Endothelial cell of umbilical vein (primary cell): ENCODE measurements at regions not wholly inside any gene's neighbourhood (a gene's known extent, or its start where the extent isn't known, plus 50 kb on each side); places are given as distances from the start of the nearest gene placed in this dataset.
A peak's percentile ranks its signal among the peaks of the same experiment; 100 is the strongest.

Source experiments
- BruUV-seq: library from RNA; stranded (reverse); fragments of 400-500 nt; replicated peaks from 2 replicates; lab custom pipeline; 2021; lab: Mats Ljungman, UMichigan
- CTCF ChIA-PET: fragments of 300-600, 350-600 bp; sonication (Branson Sonifier 250); formaldehyde crosslinking; loops from one replicate; lab custom pipeline; 2021; ENCODE audit warnings: antibody characterized with exemption, inconsistent platforms; lab: Charles Lee
- POLR2A ChIA-PET: fragments of 300-600, 350-600 bp; sonication (Branson Sonifier 250); formaldehyde crosslinking; loops from one replicate; lab custom pipeline; 2021; ENCODE audit warnings: antibody characterized with exemption, inconsistent platforms; lab: Charles Lee
- DNase-seq: peaks from one replicate; pipeline ENCODE4 v3.0.0-alpha.2; 2011; ENCODE audit warnings: low read depth, low spot score
- FAIRE-seq: peaks from 2 replicates; lab custom pipeline; 2011; peaks lifted over from hg19 to GRCh38; lab: Jason Lieb, UNC
- H2AFZ ChIP-seq: 2 replicates; pipeline ENCODE4 v1.6.0; 2012; ENCODE audit warnings: low read depth, low read length, control low read depth, inconsistent platforms
- H3K27ac ChIP-seq: 2 replicates; pipeline ENCODE4 v1.5.1; 2011; ENCODE audit warnings: low read depth, mild to moderate bottlenecking, control low read depth, low read length, moderate library complexity; ENCODE audit not compliant: insufficient read depth
- H3K27me3 ChIP-seq, 2 experiments: 2 replicates each; pipeline versions ENCODE4 v1.6.0 to v1.6.1; 2011; ENCODE audit warnings: low read length in 2 of 2, mixed read lengths in 1 of 2; ENCODE audit not compliant: control insufficient read depth in 2 of 2, insufficient read depth in 2 of 2
- H3K36me3 ChIP-seq, 2 experiments: 2 replicates in 1 of 2; 3 replicates in 1 of 2; pipeline ENCODE4 v1.5.1; 2011; ENCODE audit warnings: low read length in 2 of 2, mild to moderate bottlenecking in 1 of 2, moderate library complexity in 1 of 2; ENCODE audit not compliant: control insufficient read depth in 2 of 2, insufficient read depth in 2 of 2; ENCODE audit errors: extremely low read depth in 1 of 2
- H3K4me1 ChIP-seq: 3 replicates; pipeline ENCODE4 v1.5.1; 2011; ENCODE audit warnings: mild to moderate bottlenecking, low read length; ENCODE audit not compliant: control insufficient read depth, insufficient read depth; ENCODE audit errors: extremely low read depth
- H3K4me2 ChIP-seq: 2 replicates; pipeline ENCODE4 v1.6.1; 2011; ENCODE audit warnings: low read length, control low read depth, mixed read lengths; ENCODE audit not compliant: insufficient read depth
- H3K4me3 ChIP-seq, 3 experiments: fragments of 200-600 bp in 1 of 3; sonication (generic), shearing (Covaris generic) in 1 of 3; replicated peaks in 1 of 3; 2 replicates each; pipeline ENCODE4 v1.5.1; 2011 to 2016; ENCODE audit warnings: control low read depth in 3 of 3, low read length in 3 of 3, mild to moderate bottlenecking in 2 of 3, inconsistent platforms in 1 of 3, low read depth in 1 of 3, moderate library complexity in 1 of 3; ENCODE audit not compliant: insufficient read depth in 1 of 3
- H3K79me2 ChIP-seq: 2 replicates; pipeline ENCODE4 v1.6.0; 2012; ENCODE audit warnings: low read length, inconsistent platforms; ENCODE audit not compliant: control insufficient read depth, insufficient read depth
- H3K9ac ChIP-seq: replicated peaks from 2 replicates; pipeline ENCODE3; 2011; ENCODE audit warnings: low read length, control low read depth; ENCODE audit not compliant: insufficient read depth; ENCODE audit errors: extremely low read depth
- H3K9me1 ChIP-seq: replicated peaks from 3 replicates; pipeline ENCODE4 v1.6.0; 2011; ENCODE audit warnings: mild to moderate bottlenecking, low read length; ENCODE audit not compliant: control insufficient read depth, insufficient read depth; ENCODE audit errors: extremely low read depth
- H3K9me3 ChIP-seq: replicated peaks from 2 replicates; pipeline ENCODE4 v1.5.1; 2012; ENCODE audit warnings: low read length, inconsistent platforms; ENCODE audit not compliant: control insufficient read depth, insufficient read depth
- H4K20me1 ChIP-seq: replicated peaks from 2 replicates; pipeline ENCODE3; 2011; ENCODE audit warnings: mild to moderate bottlenecking, low read length; ENCODE audit not compliant: control insufficient read depth, insufficient read depth; ENCODE audit errors: extremely low read depth
- EZH2 ChIP-seq: IDR thresholded peaks from 2 replicates; pipeline ENCODE4 v1.6.1; 2012; ENCODE audit warnings: borderline replicate concordance, low read depth, mild to moderate bottlenecking, moderate library complexity, low read length, inconsistent platforms; ENCODE audit not compliant: severe bottlenecking
- FOS ChIP-seq: IDR thresholded peaks from 2 replicates; pipeline ENCODE4 v1.6.1; 2011; ENCODE audit warnings: mild to moderate bottlenecking, low read length, moderate library complexity, borderline replicate concordance; ENCODE audit not compliant: insufficient read depth
- GATA2 ChIP-seq: IDR thresholded peaks from 2 replicates; pipeline ENCODE4 v1.7.0; 2011; ENCODE audit warnings: low read depth, mild to moderate bottlenecking, moderate library complexity, mixed read lengths, low read length; ENCODE audit not compliant: insufficient read length, insufficient read depth
- JUN ChIP-seq: IDR thresholded peaks from 2 replicates; pipeline ENCODE4 v1.6.1; 2011; ENCODE audit warnings: borderline replicate concordance, low read depth; ENCODE audit not compliant: insufficient read length, insufficient read depth
- MYC ChIP-seq: IDR thresholded peaks from one replicate; pipeline ENCODE4 v1.6.1; 2011; ENCODE audit warnings: mild to moderate bottlenecking, low read depth, low read length
- POLR2A ChIP-seq: IDR thresholded peaks from 2 replicates; pipeline ENCODE4 v1.6.1; 2012; ENCODE audit warnings: low read depth, mild to moderate bottlenecking, control low read depth, low read length
- POLR2AphosphoS5 ChIP-seq: IDR thresholded peaks from 2 replicates; pipeline ENCODE4 v1.6.1; 2012; ENCODE audit warnings: low read depth, mild to moderate bottlenecking, control low read depth, low read length, moderate library complexity; ENCODE audit not compliant: insufficient read depth
- dilution Hi-C: fragments of 300-500 bp; cut with MboI; formaldehyde crosslinking; loops from one replicate; pipeline ENCODE4 v1.15.0; 2019; ENCODE audit warnings: low sequenced_read_pairs; ENCODE audit not compliant: extremely low pct_ligation_motif_present
- intact Hi-C: fragments of 100-400 bp; cut with micrococcal nuclease; formaldehyde crosslinking; loops from one replicate; pipeline ENCODE4 v1.10.0; 2022
- TF ChIP-seq, protein P1 (sequence below): IDR thresholded peaks from 2 replicates; pipeline ENCODE4 v1.6.1; 2011; ENCODE audit not compliant: insufficient read depth, insufficient read length
- TF ChIP-seq, protein P2 (sequence below), 2 donors: IDR thresholded peaks; 1 replicate in 1 of 2; 2 replicates in 1 of 2; pipeline ENCODE4 v1.5.1; 2011; ENCODE audit warnings: low read length in 2 of 2, mild to moderate bottlenecking in 2 of 2, moderate library complexity in 2 of 2, control low read depth in 1 of 2, inconsistent platforms in 1 of 2, low read depth in 1 of 2; ENCODE audit not compliant: insufficient read depth in 1 of 2; ENCODE audit errors: extremely low read depth in 1 of 2

GRCh38 chr3:63067999-63068645 lies 192.9 kb upstream of the CADPS start:
- CTCF ChIA-PET: no interaction called here

More at GRCh38 chr3:63067999-63068645, 192.9 kb upstream of the CADPS start:
- Histone ChIP-seq H3K4me2 (no peak overlapping the region), H3K27ac (no peak overlapping the region), H3K27me3 (no peaks in the 10 kb centered on the region), H3K4me3 (no peak overlapping the region), H2AFZ (no peak overlapping the region), H3K9ac (no peak overlapping the region), H4K20me1 (no peaks in the 10 kb centered on the region), H3K36me3 (no peaks in the 10 kb centered on the region), H3K79me2 (no peaks in the 10 kb centered on the region), H3K9me1 (no peaks in the 10 kb centered on the region), H3K4me1 (no peaks in the 10 kb centered on the region), H3K9me3 (no peaks in the 10 kb centered on the region)
- POLR2A ChIA-PET: no interaction called here
- dilution Hi-C loops: no loop called here
- TF ChIP-seq, protein P1, sequence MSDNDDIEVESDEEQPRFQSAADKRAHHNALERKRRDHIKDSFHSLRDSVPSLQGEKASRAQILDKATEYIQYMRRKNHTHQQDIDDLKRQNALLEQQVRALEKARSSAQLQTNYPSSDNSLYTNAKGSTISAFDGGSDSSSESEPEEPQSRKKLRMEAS: no peak
- TF ChIP-seq POLR2AphosphoS5 (no peak), POLR2A (no peak), EZH2 (no peak), MYC (no peak), JUN (no peak), FOS (no peak), GATA2 (no peak)
- TF ChIP-seq, protein P2, sequence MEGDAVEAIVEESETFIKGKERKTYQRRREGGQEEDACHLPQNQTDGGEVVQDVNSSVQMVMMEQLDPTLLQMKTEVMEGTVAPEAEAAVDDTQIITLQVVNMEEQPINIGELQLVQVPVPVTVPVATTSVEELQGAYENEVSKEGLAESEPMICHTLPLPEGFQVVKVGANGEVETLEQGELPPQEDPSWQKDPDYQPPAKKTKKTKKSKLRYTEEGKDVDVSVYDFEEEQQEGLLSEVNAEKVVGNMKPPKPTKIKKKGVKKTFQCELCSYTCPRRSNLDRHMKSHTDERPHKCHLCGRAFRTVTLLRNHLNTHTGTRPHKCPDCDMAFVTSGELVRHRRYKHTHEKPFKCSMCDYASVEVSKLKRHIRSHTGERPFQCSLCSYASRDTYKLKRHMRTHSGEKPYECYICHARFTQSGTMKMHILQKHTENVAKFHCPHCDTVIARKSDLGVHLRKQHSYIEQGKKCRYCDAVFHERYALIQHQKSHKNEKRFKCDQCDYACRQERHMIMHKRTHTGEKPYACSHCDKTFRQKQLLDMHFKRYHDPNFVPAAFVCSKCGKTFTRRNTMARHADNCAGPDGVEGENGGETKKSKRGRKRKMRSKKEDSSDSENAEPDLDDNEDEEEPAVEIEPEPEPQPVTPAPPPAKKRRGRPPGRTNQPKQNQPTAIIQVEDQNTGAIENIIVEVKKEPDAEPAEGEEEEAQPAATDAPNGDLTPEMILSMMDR (IDR thresholded peaks at IDR 0.05; ENCODE audit: extremely low read depth in 1 of 2, insufficient read depth in 1 of 2, low read depth in 1 of 2, low read length in 2 of 2): no peak
- no TSS peak for BruUV-seq
- intact Hi-C loops: no loop called here
- DNase-seq (peak; percentile 17), FAIRE-seq (peak; percentile 8)
